HCT116 (cell line): ENCODE measurements at regions not wholly inside any gene's neighbourhood (a gene's known extent, or its start where the extent isn't known, plus 50 kb on each side); places are given as distances from the start of the nearest gene placed in this dataset.

Source experiments
- CTCF ChIP-seq, 3 experiments: fragments of 200-600 bp in 1 of 3; sonication (generic) in 1 of 3; IDR thresholded peaks in 2 of 3; conservative IDR thresholded peaks in 1 of 3; 2 replicates each; pipeline ENCODE4 v1.5.1; 2012 to 2017; ENCODE audit warnings: low read depth in 2 of 3, low read length in 2 of 3, antibody characterized with exemption in 1 of 3, borderline replicate concordance in 1 of 3, control low read depth in 1 of 3, mild to moderate bottlenecking in 1 of 3, mixed read lengths in 1 of 3, mixed run types in 1 of 3, moderate library complexity in 1 of 3; ENCODE audit not compliant: insufficient read depth in 1 of 3
- EGR1 ChIP-seq: IDR thresholded peaks from 2 replicates; pipeline ENCODE4 v1.6.1; 2012; ENCODE audit warnings: low read depth
- EZH2 ChIP-seq: fragments of 200-600 bp; sonication (generic); IDR thresholded peaks from 2 replicates; pipeline ENCODE4 v1.6.1; 2017; ENCODE audit warnings: antibody characterized with exemption, mixed run types
- EZH2phosphoT487 ChIP-seq: fragments of 200-600 bp; IDR thresholded peaks from 2 replicates; pipeline ENCODE4 v1.6.1; 2018; ENCODE audit warnings: antibody characterized with exemption, borderline replicate concordance
- POLR2A ChIP-seq: IDR thresholded peaks from 2 replicates; pipeline ENCODE4 v1.7.0; 2011; ENCODE audit warnings: borderline replicate concordance; ENCODE audit not compliant: insufficient read depth, insufficient read length; ENCODE audit errors: extremely low read depth
- ZFX ChIP-seq: fragments of 450-650 bp; IDR thresholded peaks from 2 replicates; pipeline ENCODE4 v1.6.1; 2017

GRCh38 chr5:88964831-88965230 is 81.8 kb upstream of the MEF2C start:
- no peak for TF ChIP-seq EZH2phosphoT487
- TF ChIP-seq POLR2A, result no peak
- TF ChIP-seq EGR1, result no peak
- no peak for TF ChIP-seq ZFX
- TF ChIP-seq CTCF (IDR thresholded peaks at IDR 0.05 in 2 of 3, conservative IDR thresholded peaks at IDR 0.05 in 1 of 3; ENCODE audit: borderline replicate concordance in 1 of 3, insufficient read depth in 1 of 3, low read depth in 2 of 3, low read length in 2 of 3), result no peak
- no peak for TF ChIP-seq EZH2
